DOHH2 (cell line): ENCODE measurements at regions not wholly inside any gene's neighbourhood (a gene's known extent, or its start where the extent isn't known, plus 50 kb on each side); places are given as distances from the start of the nearest gene placed in this dataset.

Source experiments
- CTCF ChIP-seq: fragments of 200-600 bp; sonication (generic); IDR thresholded peaks from one replicate; pipeline ENCODE4 v1.5.1; 2014; ENCODE audit warnings: antibody characterized with exemption, mild to moderate bottlenecking, low read depth, low read length; ENCODE audit not compliant: poor library complexity, severe bottlenecking
- EZH2phosphoT487 ChIP-seq: fragments of 200-600 bp; sonication (generic); IDR thresholded peaks from 2 replicates; pipeline ENCODE4 v1.6.1; 2017; ENCODE audit warnings: borderline replicate concordance, mild to moderate bottlenecking, antibody characterized with exemption, low read length, moderate library complexity, mixed read lengths

DNA sequence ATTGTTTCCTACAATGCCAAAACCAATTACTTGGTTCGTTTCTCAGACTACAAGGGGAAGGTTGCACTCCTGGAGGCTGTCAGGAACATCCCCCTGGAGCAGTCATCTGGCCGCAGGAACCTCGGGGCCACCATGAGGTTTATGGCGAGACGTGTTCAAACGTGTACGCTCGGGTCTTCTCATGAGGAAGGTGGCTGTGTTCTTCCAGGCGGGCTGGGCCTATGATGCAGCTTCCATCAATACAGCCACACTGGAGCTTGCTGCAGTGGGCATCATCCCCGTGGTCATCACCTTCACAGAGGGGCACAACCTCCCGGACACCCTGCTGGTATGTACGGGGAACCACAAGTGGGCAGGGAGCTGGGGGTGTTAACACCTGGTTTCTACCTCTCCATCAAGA, 94.5 kb upstream of the COL6A5 start:
- TF ChIP-seq CTCF (no peak), EZH2phosphoT487 (no peak)
